ENCODE measurements at regions not wholly inside any gene's neighbourhood (a gene's known extent, or its start where the extent isn't known, plus 50 kb on each side); places are given as distances from the start of the nearest gene placed in this dataset.

GRCh38 chr14:37992499-37992898 is 215.2 kb upstream of the SSTR1 start:
- Histone ChIP-seq H3K36me3 (no peaks in the 10 kb centered on the region), H3K4me1 (ENCODE audit: control insufficient read depth in 1 of 2, insufficient read depth in 1 of 2, low read depth in 1 of 2, low read length in 1 of 2) (no peaks in the 10 kb centered on the region), H3K27me3 (no peaks in the 10 kb centered on the region), H3K27ac (no peak overlapping the region), H3K9me3 (no peaks in the 10 kb centered on the region), H3K4me3 (ENCODE audit: low read depth in 1 of 2, low read length in 1 of 2) (no peak overlapping the region)
- TF ChIP-seq CTCF (IDR thresholded peaks at IDR 0.05), result no peak

- Histone ChIP-seq H3K4me3 (ENCODE audit: low read depth in 1 of 2, low read length in 1 of 2) (no peak overlapping the region), H3K4me1 (ENCODE audit: control insufficient read depth in 1 of 2, insufficient read depth in 1 of 2, low read depth in 1 of 2, low read length in 1 of 2) (no peaks in the 10 kb centered on the region), H3K27ac (no peak overlapping the region), H3K36me3 (no peaks in the 10 kb centered on the region), H3K9me3 (no peaks in the 10 kb centered on the region), H3K27me3 (no peaks in the 10 kb centered on the region)
- TF ChIP-seq CTCF (IDR thresholded peaks at IDR 0.05), result no peak
These were observed 212.8 kb upstream of the SSTR1 start for GRCh38 chr14:37994846-37995372.

- no peak overlapping the region for H3K4me3 ChIP-seq (ENCODE audit: low read depth in 1 of 2, low read length in 1 of 2)
- TF ChIP-seq CTCF (IDR thresholded peaks at IDR 0.05), result no peak
These were observed 210.7 kb upstream of the SSTR1 start for GRCh38 chr14:37997017-37997416.

GRCh38 chr14:38000340-38000739 is 207.4 kb upstream of the SSTR1 start:
- no peak for TF ChIP-seq CTCF (IDR thresholded peaks at IDR 0.05)
- H3K4me3 ChIP-seq (ENCODE audit: low read depth in 1 of 2, low read length in 1 of 2), result no peak overlapping the region
- no peaks in the 10 kb centered on the region for H3K4me1 ChIP-seq (ENCODE audit: control insufficient read depth in 1 of 2, insufficient read depth in 1 of 2, low read depth in 1 of 2, low read length in 1 of 2)
- H3K27ac ChIP-seq, result no peak overlapping the region
- H3K9me3 ChIP-seq, result no peaks in the 10 kb centered on the region
- H3K27me3 ChIP-seq, result no peaks in the 10 kb centered on the region
- no peaks in the 10 kb centered on the region for H3K36me3 ChIP-seq

More at GRCh38 chr14:37997017-37997416, 210.7 kb upstream of the SSTR1 start:
- H3K27me3 ChIP-seq, result no peaks in the 10 kb centered on the region
- no peaks in the 10 kb centered on the region for H3K9me3 ChIP-seq
- no peak overlapping the region for H3K27ac ChIP-seq
- no peaks in the 10 kb centered on the region for H3K4me1 ChIP-seq (ENCODE audit: control insufficient read depth in 1 of 2, insufficient read depth in 1 of 2, low read depth in 1 of 2, low read length in 1 of 2)
- H3K36me3 ChIP-seq, result no peaks in the 10 kb centered on the region

- TF ChIP-seq CTCF (IDR thresholded peaks at IDR 0.05), result no peak
- H3K27ac ChIP-seq, result no peak overlapping the region
- no peaks in the 10 kb centered on the region for H3K36me3 ChIP-seq
These were observed 206.2 kb upstream of the SSTR1 start for GRCh38 chr14:38001501-38001900.

More at GRCh38 chr14:38001501-38001900, 206.2 kb upstream of the SSTR1 start:
- Histone ChIP-seq H3K9me3 (no peaks in the 10 kb centered on the region), H3K27me3 (no peaks in the 10 kb centered on the region), H3K4me3 (ENCODE audit: low read depth in 1 of 2, low read length in 1 of 2) (no peak overlapping the region), H3K4me1 (ENCODE audit: control insufficient read depth in 1 of 2, insufficient read depth in 1 of 2, low read depth in 1 of 2, low read length in 1 of 2) (no peaks in the 10 kb centered on the region)
